Mesothelial cell of epicardium (in vitro differentiated cells): ENCODE measurements at regions not wholly inside any gene's neighbourhood (a gene's known extent, or its start where the extent isn't known, plus 50 kb on each side); places are given as distances from the start of the nearest gene placed in this dataset.

ENCODE experiments used
- DNase-seq, 2 experiments: peaks; one replicate each; pipeline ENCODE4 v3.0.0; 2021; ENCODE audit warnings: low spot score in 2 of 2; ENCODE audit not compliant: unreplicated experiment in 2 of 2
- H3K27ac Mint-ChIP-seq: 2 replicates; pipeline ENCODE4 v1.8.0; 2021; ENCODE audit warnings: mixed read lengths
- H3K27me3 Mint-ChIP-seq: 2 replicates; pipeline ENCODE4 v1.8.0; 2021; ENCODE audit warnings: low read depth, mixed read lengths
- H3K36me3 Mint-ChIP-seq: 2 replicates; pipeline ENCODE4 v1.8.0; 2021; ENCODE audit warnings: mixed read lengths
- H3K4me1 Mint-ChIP-seq: 2 replicates; pipeline ENCODE4 v1.8.0; 2021; ENCODE audit warnings: mixed read lengths
- H3K4me3 Mint-ChIP-seq: 2 replicates; pipeline ENCODE4 v1.8.0; 2021; ENCODE audit warnings: mild to moderate bottlenecking, moderate library complexity, mixed read lengths
- H3K9me3 Mint-ChIP-seq: 2 replicates; pipeline ENCODE4 v1.8.0; 2021; ENCODE audit warnings: mixed read lengths
- CTCF ChIP-seq: fragments of 200-600 bp; sonication (generic); IDR thresholded peaks from one replicate; pipeline ENCODE4 v1.5.0; 2021; ENCODE audit warnings: antibody characterized with exemption; ENCODE audit not compliant: unreplicated experiment

GRCh38 chr3:82079335-82079890, 318.0 kb upstream of the GBE1 start:
- no peak for TF ChIP-seq CTCF
- Mint-ChIP-seq H3K4me1 (peaks cover 16% of the 10 kb centered on the region), H3K27ac (no peak overlapping the region), H3K36me3 (no peaks in the 10 kb centered on the region), H3K9me3 (no peaks in the 10 kb centered on the region), H3K27me3 (no peaks in the 10 kb centered on the region), H3K4me3 (no peak overlapping the region)
- no peak for DNase-seq

- H3K36me3 Mint-ChIP-seq: no peaks in the 10 kb centered on the region
- no peaks in the 10 kb centered on the region for H3K27me3 Mint-ChIP-seq
- H3K4me1 Mint-ChIP-seq: peaks cover 19% of the 10 kb centered on the region
- no peak for DNase-seq
- no peak overlapping the region for H3K4me3 Mint-ChIP-seq
- no peaks in the 10 kb centered on the region for H3K9me3 Mint-ChIP-seq
- no peak overlapping the region for H3K27ac Mint-ChIP-seq
- TF ChIP-seq CTCF: no peak
Measured at GRCh38 chr3:82078246-82078645, 316.8 kb upstream of the GBE1 start.

GRCh38 chr3:82067420-82067819, 306.0 kb upstream of the GBE1 start:
- Mint-ChIP-seq H3K27ac (no peak overlapping the region), H3K4me3 (no peak overlapping the region), H3K36me3 (no peaks in the 10 kb centered on the region), H3K27me3 (no peaks in the 10 kb centered on the region), H3K9me3 (no peaks in the 10 kb centered on the region), H3K4me1 (no peaks in the 10 kb centered on the region)
- no peak for TF ChIP-seq CTCF
- DNase-seq: no peak

GRCh38 chr3:82058809-82059208, 297.4 kb upstream of the GBE1 start:
- Mint-ChIP-seq H3K27ac (no peak overlapping the region), H3K9me3 (peaks cover 12% of the 10 kb centered on the region), H3K36me3 (no peaks in the 10 kb centered on the region), H3K4me1 (peaks cover 5% of the 10 kb centered on the region), H3K27me3 (no peaks in the 10 kb centered on the region), H3K4me3 (no peak overlapping the region)
- no peak for TF ChIP-seq CTCF
- no peak for DNase-seq

- TF ChIP-seq CTCF: no peak
- no peaks in the 10 kb centered on the region for H3K27me3 Mint-ChIP-seq
- H3K9me3 Mint-ChIP-seq: peaks cover 1% of the 10 kb centered on the region
- no peak overlapping the region for H3K4me3 Mint-ChIP-seq
- peaks cover 5% of the 10 kb centered on the region for H3K4me1 Mint-ChIP-seq
- no peak for DNase-seq
- H3K36me3 Mint-ChIP-seq: no peaks in the 10 kb centered on the region
- H3K27ac Mint-ChIP-seq: no peak overlapping the region
Measured at GRCh38 chr3:82055792-82056191, 294.3 kb upstream of the GBE1 start.

- no peak overlapping the region for H3K4me3 Mint-ChIP-seq
- H3K27me3 Mint-ChIP-seq: no peaks in the 10 kb centered on the region
- no peaks in the 10 kb centered on the region for H3K36me3 Mint-ChIP-seq
- TF ChIP-seq CTCF: no peak
- H3K9me3 Mint-ChIP-seq: no peaks in the 10 kb centered on the region
- DNase-seq: no peak
- no peak overlapping the region for H3K27ac Mint-ChIP-seq
- H3K4me1 Mint-ChIP-seq: peaks cover 5% of the 10 kb centered on the region
Measured at GRCh38 chr3:82054849-82055248, 293.4 kb upstream of the GBE1 start.
